ENCODE measurements at regions not wholly inside any gene's neighbourhood (a gene's known extent, or its start where the extent isn't known, plus 50 kb on each side); places are given as distances from the start of the nearest gene placed in this dataset.

DNA sequence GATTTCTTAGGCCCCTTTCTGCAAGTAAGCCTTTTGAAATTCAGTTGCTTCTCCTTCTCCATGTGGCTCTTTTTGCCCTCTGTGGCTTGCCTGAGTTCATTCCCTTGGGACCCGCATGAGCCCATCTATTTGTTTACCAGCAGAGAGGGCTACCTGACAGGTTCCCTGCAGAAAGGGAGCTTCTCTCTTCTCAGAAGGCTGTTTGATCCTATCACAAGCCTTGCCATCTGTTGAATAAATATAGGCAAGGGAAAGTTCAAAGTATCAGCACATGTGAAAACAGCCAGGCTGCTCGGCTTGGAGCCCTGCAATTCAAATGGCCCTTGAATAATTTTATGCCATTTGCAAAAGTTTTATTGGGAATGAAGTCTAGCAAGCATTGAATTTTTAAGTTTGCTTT is 720.2 kb upstream of the FZD8 start:
- Histone ChIP-seq H4K5ac (ENCODE audit: insufficient read length, low read depth, low read length) (no peak overlapping the region), H3K9ac (replicated peaks in 1 of 4; ENCODE audit: extremely low read depth in 1 of 4, low read depth in 3 of 4, low read length in 3 of 4) (no peak overlapping the region), H4K20me1 (replicated peaks in 1 of 2; ENCODE audit: control insufficient read depth in 1 of 2, insufficient read depth in 2 of 2, low read length in 2 of 2) (no peaks in the 10 kb centered on the region), H2BK120ac (replicated peaks; ENCODE audit: low read depth, low read length) (no peak overlapping the region), H4K91ac (replicated peaks; ENCODE audit: insufficient read length, low read length) (no peak overlapping the region), H2BK20ac (ENCODE audit: low read length) (no peak overlapping the region), H3K36me3 (ENCODE audit: control insufficient read depth in 2 of 4, insufficient read depth in 4 of 4, low read length in 3 of 4) (no peaks in the 10 kb centered on the region), H3K14ac (ENCODE audit: insufficient read length) (no peak overlapping the region), H3K27me3 (replicated peaks in 1 of 4; ENCODE audit: control insufficient read depth in 3 of 4, extremely low read depth in 1 of 4, insufficient read depth in 3 of 4, low read length in 3 of 4) (no peaks in the 10 kb centered on the region), H2AK5ac (ENCODE audit: low read depth, low read length) (no peak overlapping the region), H3K18ac (ENCODE audit: extremely low read depth, low read length) (no peak overlapping the region), H3K23ac (ENCODE audit: insufficient read length) (no peak overlapping the region), H3K4ac (replicated peaks; ENCODE audit: insufficient read length, low read depth, low read length) (no peak overlapping the region), H3K9me3 (ENCODE audit: insufficient read depth in 2 of 2, low read depth in 1 of 2, low read length in 1 of 2) (no peaks in the 10 kb centered on the region), H3K4me2 (ENCODE audit: insufficient read depth in 1 of 2, low read depth in 2 of 2, low read length in 2 of 2) (no peak overlapping the region), H3K56ac (replicated peaks; ENCODE audit: insufficient read length, low read depth, low read length) (no peak overlapping the region), H4K8ac (ENCODE audit: extremely low read depth, insufficient read depth, low read length) (no peak overlapping the region), H2BK15ac (ENCODE audit: low read length) (no peak overlapping the region), H2BK12ac (ENCODE audit: low read depth, low read length) (no peak overlapping the region), H3K79me2 (ENCODE audit: control insufficient read depth in 1 of 2, insufficient read depth in 2 of 2, low read length in 2 of 2) (no peaks in the 10 kb centered on the region), H2BK5ac (ENCODE audit: low read depth, low read length) (no peak overlapping the region), H3K4me1 (replicated peaks in 1 of 4; ENCODE audit: control insufficient read depth in 3 of 4, insufficient read depth in 4 of 4, low read length in 3 of 4) (no peaks in the 10 kb centered on the region), H3K79me1 (ENCODE audit: low read depth, low read length) (no peaks in the 10 kb centered on the region), H2AFZ (ENCODE audit: low read length) (no peak overlapping the region), H3K23me2 (ENCODE audit: low read depth, low read length) (no peaks in the 10 kb centered on the region; the same call in 1 of the 2 replicates), H3K4me3 (ENCODE audit: extremely low read depth in 1 of 4, insufficient read depth in 2 of 4, low read depth in 3 of 4, low read length in 4 of 4) (no peak overlapping the region), H3K27ac (ENCODE audit: low read depth, low read length) (no peak overlapping the region)
- POLR2A ChIA-PET (ENCODE audit: partially characterized antibody) = no interaction called here
- WGBS, 2 experiments (ENCODE audit: extremely low coverage in 1 of 2, insufficient coverage in 1 of 2, insufficient read length in 1 of 2, insufficient replicate concordance in 2 of 2, low coverage in 1 of 2, low lambda C conversion rate in 2 of 2, missing lambda C conversion rate in 1 of 2) = 69% methylated on average over 2 of the region's 2 CpGs; no CpG with 5 or more reads in 1 of the 2 experiments
- CTCF ChIA-PET (ENCODE audit: partially characterized antibody) = no interaction called here
- FAIRE-seq (no peak), DNase-seq (ENCODE audit: low read depth in 1 of 2, low spot score in 2 of 2) (no peak)
- peak; percentile 21 to 39; a peak in 3 of 4 replicates for TF ChIP-seq RAD21 (IDR thresholded peaks at IDR 0.05 in 1 of 2, conservative IDR thresholded peaks at IDR 0.05 in 1 of 2; ENCODE audit: low read depth in 2 of 2, low read length in 2 of 2)
- TF ChIP-seq, protein P1, sequence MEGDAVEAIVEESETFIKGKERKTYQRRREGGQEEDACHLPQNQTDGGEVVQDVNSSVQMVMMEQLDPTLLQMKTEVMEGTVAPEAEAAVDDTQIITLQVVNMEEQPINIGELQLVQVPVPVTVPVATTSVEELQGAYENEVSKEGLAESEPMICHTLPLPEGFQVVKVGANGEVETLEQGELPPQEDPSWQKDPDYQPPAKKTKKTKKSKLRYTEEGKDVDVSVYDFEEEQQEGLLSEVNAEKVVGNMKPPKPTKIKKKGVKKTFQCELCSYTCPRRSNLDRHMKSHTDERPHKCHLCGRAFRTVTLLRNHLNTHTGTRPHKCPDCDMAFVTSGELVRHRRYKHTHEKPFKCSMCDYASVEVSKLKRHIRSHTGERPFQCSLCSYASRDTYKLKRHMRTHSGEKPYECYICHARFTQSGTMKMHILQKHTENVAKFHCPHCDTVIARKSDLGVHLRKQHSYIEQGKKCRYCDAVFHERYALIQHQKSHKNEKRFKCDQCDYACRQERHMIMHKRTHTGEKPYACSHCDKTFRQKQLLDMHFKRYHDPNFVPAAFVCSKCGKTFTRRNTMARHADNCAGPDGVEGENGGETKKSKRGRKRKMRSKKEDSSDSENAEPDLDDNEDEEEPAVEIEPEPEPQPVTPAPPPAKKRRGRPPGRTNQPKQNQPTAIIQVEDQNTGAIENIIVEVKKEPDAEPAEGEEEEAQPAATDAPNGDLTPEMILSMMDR (IDR thresholded peaks at IDR 0.05; ENCODE audit: control extremely low read depth in 1 of 3, insufficient read depth in 1 of 3, low read depth in 1 of 3, low read length in 3 of 3) = peak in 1 of 3 experiments; percentile 2; a peak in 1 of 4 replicates
